ENCODE measurements at regions not wholly inside any gene's neighbourhood (a gene's known extent, or its start where the extent isn't known, plus 50 kb on each side); places are given as distances from the start of the nearest gene placed in this dataset.

DNA sequence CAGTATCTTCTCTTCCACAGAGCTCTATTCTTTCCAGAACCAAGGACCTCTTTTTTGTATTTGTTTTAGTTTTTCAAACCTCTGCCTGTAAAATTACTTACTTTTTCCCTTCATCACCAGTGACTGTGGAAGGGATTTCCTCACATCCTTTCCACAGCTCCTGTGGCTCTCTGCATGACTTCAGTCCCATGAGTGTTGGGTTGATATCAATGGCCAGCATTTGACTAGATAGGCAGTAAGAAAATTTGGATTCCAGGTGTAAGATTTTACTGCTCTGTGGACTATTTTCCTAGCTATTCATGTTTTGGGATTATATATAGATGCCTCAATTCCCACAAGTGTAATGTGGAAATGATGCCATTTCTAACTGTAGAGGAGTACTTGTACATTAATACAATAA lies 171.5 kb upstream of the PTBP2 start:
- DNase-seq (ENCODE audit: low spot score) (no peak), FAIRE-seq (no peak), ATAC-seq (no peak)
- no peaks in the 10 kb centered on the region for H4K20me1 ChIP-seq (ENCODE audit: insufficient read depth, low read length)
- no peak overlapping the region for H3K4me3 ChIP-seq (replicated peaks in 1 of 3; ENCODE audit: insufficient read depth in 1 of 3, low read depth in 2 of 3, low read length in 3 of 3)
- no peak overlapping the region for H3K4me2 ChIP-seq (ENCODE audit: low read depth, low read length)
- no peaks in the 10 kb centered on the region for H3K36me3 ChIP-seq (replicated peaks in 1 of 2; ENCODE audit: control insufficient read depth in 1 of 2, insufficient read depth in 2 of 2, low read length in 2 of 2)
- no peaks in the 10 kb centered on the region for H3K79me2 ChIP-seq (ENCODE audit: insufficient read depth, low read length)
- H3K4me1 ChIP-seq (ENCODE audit: insufficient read depth, low read length), result no peaks in the 10 kb centered on the region
- intact Hi-C loops (cut with micrococcal nuclease; ENCODE audit: unreplicated experiment) (no loop called here), in situ Hi-C loops (cut with HindIII; ENCODE audit: extremely low pct_ligation_motif_present, low pct_unique_long_range_greater_than_20kb) (no loop called here)
- H3K9ac ChIP-seq (ENCODE audit: insufficient read depth, low read depth, low read length), result no peak overlapping the region
- BruUV-seq (replicated peaks), result no TSS peak
- ChIA-PET CTCF (ENCODE audit: low intra/inter-chr PET ratio, low total read pairs) (no interaction called here), POLR2A (no interaction called here)
- H3K27ac ChIP-seq (ENCODE audit: extremely low read length, insufficient read depth, low read length), result no peak overlapping the region
- no peak overlapping the region for H2AFZ ChIP-seq (ENCODE audit: low read length)
- H3K9me3 ChIP-seq (ENCODE audit: low read length), result no peaks in the 10 kb centered on the region
- TF ChIP-seq KDM5A (IDR thresholded peaks at IDR 0.05; ENCODE audit: borderline replicate concordance, low read length) (no peak), REPIN1 (CRISPR knock-in tag; IDR thresholded peaks at IDR 0.05; ENCODE audit: borderline replicate concordance, low read depth) (no peak), SP5 (CRISPR knock-in tag; IDR thresholded peaks at IDR 0.05; ENCODE audit: borderline replicate concordance, low read depth) (no peak), ARHGAP35 (CRISPR knock-in tag; IDR thresholded peaks at IDR 0.05; ENCODE audit: borderline replicate concordance) (no peak), MED1 (CRISPR knock-in tag; IDR thresholded peaks at IDR 0.05) (no peak), AFF4 (CRISPR knock-in tag; IDR thresholded peaks at IDR 0.05) (no peak), ZBTB42 (CRISPR knock-in tag; IDR thresholded peaks at IDR 0.05) (no peak)
- TF ChIP-seq, protein P1, sequence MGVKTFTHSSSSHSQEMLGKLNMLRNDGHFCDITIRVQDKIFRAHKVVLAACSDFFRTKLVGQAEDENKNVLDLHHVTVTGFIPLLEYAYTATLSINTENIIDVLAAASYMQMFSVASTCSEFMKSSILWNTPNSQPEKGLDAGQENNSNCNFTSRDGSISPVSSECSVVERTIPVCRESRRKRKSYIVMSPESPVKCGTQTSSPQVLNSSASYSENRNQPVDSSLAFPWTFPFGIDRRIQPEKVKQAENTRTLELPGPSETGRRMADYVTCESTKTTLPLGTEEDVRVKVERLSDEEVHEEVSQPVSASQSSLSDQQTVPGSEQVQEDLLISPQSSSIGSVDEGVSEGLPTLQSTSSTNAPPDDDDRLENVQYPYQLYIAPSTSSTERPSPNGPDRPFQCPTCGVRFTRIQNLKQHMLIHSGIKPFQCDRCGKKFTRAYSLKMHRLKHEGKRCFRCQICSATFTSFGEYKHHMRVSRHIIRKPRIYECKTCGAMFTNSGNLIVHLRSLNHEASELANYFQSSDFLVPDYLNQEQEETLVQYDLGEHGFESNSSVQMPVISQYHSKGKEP (CRISPR knock-in tag; IDR thresholded peaks at IDR 0.05), result no peak
- H3K27me3 ChIP-seq (ENCODE audit: control insufficient read depth in 1 of 2, insufficient read depth in 2 of 2, low read length in 2 of 2), result no peaks in the 10 kb centered on the region
